HEK293T (cell line): ENCODE measurements at regions not wholly inside any gene's neighbourhood (a gene's known extent, or its start where the extent isn't known, plus 50 kb on each side); places are given as distances from the start of the nearest gene placed in this dataset.

Source experiments
- BHLHE40 ChIP-seq: fragments of 450-650 bp; IDR thresholded peaks from 2 replicates; pipeline ENCODE4 v1.6.1; 2016; ENCODE audit warnings: mild to moderate bottlenecking, moderate library complexity, borderline replicate concordance
- ELF4 ChIP-seq: fragments of 450-650 bp; IDR thresholded peaks from 2 replicates; pipeline ENCODE4 v1.6.1; 2017; ENCODE audit warnings: antibody characterized with exemption
- L3MBTL2 ChIP-seq: fragments of 450-650 bp; conservative IDR thresholded peaks from 2 replicates; pipeline ENCODE4 v1.6.1; 2016; ENCODE audit warnings: mild to moderate bottlenecking
- NFRKB ChIP-seq: fragments of 450-650 bp; IDR thresholded peaks from 2 replicates; pipeline ENCODE4 v1.6.1; 2016; ENCODE audit warnings: mild to moderate bottlenecking, moderate library complexity
- SP1 ChIP-seq: fragments of 450-650 bp; IDR thresholded peaks from 2 replicates; pipeline ENCODE4 v1.6.1; 2017
- ZNF384 ChIP-seq: fragments of 450-650 bp; IDR thresholded peaks from 2 replicates; pipeline ENCODE4 v1.6.1; 2016

GRCh38 chr1:58340185-58340584 lies 206.3 kb downstream of the OMA1 start:
- TF ChIP-seq ZNF384 (no peak), L3MBTL2 (no peak), NFRKB (no peak), BHLHE40 (no peak), ELF4 (no peak), SP1 (no peak)
